CD4-positive, alpha-beta T cell treated with Interleukin-17A for 4 hours (primary cell): ENCODE measurements at regions not wholly inside any gene's neighbourhood (a gene's known extent, or its start where the extent isn't known, plus 50 kb on each side); places are given as distances from the start of the nearest gene placed in this dataset.

Source experiments
- DNase-seq: peaks from one replicate; pipeline ENCODE4 v3.0.0-alpha.2; 2020; ENCODE audit warnings: mixed read lengths

DNA sequence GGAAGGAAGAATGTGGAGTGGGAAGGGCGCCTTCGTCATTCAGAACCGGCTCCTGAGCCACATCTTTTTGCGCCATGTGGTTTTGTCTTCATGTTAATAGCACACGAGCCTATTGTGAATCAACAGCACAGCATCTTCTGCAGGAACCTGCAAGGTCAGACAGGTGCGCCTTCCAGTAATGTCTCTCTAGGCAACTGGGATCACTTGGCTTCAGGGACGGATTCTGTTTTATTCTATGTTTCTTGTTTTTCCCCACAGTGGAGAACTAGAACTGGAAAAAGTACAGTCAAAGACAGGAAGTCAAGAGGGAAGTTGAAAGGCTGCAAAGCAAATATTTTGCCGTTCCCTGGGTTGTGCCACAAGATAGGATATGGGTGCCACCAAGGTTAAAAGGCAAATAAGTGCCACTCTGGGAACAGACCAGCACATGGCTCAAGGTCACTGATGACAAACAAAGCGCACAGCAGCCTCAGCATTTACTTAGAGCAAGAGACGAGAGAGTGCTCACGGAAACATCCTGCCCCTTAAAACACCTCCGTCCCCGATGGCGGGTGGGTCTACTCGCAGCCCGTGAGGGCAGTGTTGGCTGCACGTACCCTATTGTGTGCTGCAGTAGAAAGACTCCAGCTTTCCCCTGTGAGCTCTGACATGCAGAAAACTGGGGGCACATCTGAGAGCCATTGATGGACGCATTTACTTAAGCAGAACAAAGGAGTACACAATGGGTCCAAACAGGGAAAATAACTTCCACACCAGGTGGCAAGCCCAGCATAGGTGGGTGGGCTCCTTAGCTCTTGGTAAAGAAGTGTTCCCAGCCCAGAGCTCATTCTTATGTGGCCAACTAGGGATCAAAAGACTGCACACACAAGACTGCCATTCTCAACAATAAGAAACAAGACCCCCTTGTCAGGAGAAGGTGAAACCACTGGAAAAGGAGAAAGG is 107.2 kb upstream of the PARD3B start:
- no peak for DNase-seq

DNA sequence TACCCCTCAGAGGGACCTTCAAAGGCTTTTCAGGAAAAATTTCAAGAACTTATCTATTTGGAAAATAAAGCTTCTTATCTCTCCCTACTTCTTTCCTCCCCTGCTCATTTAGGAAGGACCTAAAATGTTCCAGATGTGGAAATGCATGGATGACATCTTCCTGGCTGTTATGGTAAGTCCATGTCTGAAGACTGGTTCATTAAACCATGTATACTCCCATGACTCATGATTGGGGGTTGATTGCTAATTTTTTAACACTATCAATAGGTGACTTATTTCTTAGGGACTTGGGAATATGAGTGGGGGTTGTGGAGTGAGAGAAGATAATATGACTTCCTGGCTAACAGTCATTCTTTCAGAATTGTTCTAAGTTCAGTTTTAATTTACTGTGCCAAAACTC is 104.0 kb upstream of the PARD3B start:
- DNase-seq: no peak

DNA sequence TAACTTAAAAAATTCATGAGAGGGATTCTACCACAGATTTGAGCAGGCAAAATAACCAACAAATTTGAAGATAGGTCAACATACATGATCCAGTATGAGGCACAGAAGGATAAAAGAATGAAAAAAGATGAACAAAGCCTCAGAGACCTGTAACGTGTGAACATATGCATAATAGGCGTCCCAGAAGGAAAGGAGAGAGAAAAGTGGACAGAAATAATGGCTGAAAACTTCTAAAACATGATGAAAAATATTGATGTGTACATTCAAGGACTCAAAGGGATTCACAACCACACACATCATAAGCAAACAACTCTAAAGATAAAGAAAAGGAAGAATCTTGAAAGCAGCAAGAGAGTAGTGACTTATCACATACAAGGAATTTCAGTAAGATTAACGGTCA is 100.1 kb upstream of the PARD3B start:
- DNase-seq: no peak

DNA sequence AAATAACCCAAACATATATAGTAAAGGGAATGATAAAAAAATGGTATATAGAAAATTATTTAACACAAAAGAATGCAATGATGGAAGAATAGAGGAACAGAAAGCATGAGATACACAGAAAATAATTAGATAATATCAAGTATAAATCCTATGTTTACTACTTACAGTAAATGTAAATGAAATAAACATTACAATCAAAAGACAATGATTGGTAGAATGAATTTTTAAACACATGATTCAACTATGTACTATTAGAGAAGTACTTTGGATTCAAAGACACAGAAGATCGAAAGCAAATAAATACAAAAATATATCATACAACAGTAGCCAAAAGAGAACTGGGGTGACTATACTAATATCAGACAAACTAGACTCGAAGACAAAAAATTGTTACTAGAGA is 97.6 kb upstream of the PARD3B start:
- no peak for DNase-seq

- DNase-seq: no peak
Measured at GRCh38 chr2:204449977-204450376, 95.3 kb upstream of the PARD3B start.

- no peak for DNase-seq
Measured at GRCh38 chr2:204451766-204452165, 93.5 kb upstream of the PARD3B start.

GRCh38 chr2:204452464-204453023 is 92.7 kb upstream of the PARD3B start:
- DNase-seq: no peak

DNA sequence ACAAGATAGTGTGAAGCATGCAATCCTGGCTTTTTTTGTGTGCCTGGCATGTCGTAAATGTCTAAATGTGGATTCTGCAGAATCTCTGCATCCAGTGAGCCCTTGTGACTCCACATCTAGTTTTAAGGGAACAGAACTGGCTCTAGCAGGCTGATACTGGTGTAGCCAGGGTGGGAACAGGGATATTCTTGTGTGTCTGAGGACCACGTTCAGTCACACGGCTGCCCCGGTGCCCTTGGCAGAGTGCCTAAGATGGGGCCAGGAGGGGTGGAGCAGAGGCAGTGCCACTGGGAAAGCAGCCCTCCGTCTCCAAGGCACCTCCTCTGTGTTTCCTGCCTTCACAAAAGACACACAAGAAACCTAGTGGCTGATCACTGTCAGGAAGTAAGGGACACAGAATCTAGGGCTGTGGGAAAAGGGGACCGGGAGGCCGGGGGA is 91.5 kb upstream of the PARD3B start:
- DNase-seq: no peak

- DNase-seq: no peak
Measured at GRCh38 chr2:204454672-204455380, 90.4 kb upstream of the PARD3B start.

DNA sequence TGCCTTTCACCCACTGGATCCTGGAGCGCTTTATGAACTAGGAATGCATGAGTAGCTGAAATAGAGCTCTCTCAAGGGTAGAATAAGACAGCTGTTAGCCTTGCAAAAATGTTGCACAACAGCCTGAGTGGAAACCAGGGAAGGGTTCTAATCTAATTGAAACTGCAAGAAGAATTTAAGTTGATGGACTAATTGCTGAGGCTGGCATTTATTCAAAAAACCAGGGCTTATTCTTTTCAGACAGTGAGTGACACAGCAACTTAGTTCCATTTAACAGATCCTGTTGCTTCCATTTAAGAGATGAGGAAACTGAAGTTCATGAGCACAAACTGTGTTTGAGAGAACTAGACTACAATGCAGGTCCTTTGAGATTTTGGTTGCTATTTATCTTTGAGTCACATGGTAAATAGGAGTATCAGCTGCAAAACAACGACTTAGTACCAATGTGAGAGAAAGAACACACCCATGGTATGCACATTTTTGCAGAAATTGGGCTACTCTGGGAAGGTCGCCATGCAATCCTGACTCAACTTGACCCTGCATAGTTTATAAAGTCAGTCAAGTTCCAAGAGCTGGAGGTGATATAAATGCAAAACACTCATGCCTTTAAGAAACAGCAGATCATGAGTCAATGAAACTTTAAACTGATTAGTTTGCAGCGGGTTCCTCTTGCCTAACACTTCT is 76.4 kb upstream of the PARD3B start:
- no peak for DNase-seq

DNA sequence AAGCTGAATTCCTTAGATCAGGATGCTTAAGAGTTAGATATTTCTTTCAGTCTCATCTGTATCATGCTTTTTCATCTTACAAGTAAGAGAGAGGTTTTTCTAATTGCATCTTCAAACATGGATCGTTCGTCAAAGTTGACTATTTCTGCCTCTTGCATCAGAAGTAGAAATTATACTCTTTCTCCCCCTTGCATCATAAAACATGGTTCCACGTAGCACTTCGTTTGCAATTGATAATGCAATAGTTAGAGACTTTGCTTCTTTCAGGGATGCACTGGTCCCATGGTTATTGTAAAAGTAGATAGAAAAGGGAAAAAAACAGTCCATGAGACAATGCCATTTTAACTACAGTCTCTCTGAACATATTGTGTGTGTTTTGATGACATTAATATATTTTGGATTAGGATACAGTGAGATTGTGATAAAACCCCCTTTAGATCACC is 75.1 kb upstream of the PARD3B start:
- no peak for DNase-seq

- DNase-seq: no peak
Measured at GRCh38 chr2:204470621-204471196, 74.6 kb upstream of the PARD3B start.

- no peak for DNase-seq
Measured at GRCh38 chr2:204472375-204472774, 72.9 kb upstream of the PARD3B start.

- DNase-seq: no peak
Measured at GRCh38 chr2:204473224-204473623, 72.1 kb upstream of the PARD3B start.

DNA sequence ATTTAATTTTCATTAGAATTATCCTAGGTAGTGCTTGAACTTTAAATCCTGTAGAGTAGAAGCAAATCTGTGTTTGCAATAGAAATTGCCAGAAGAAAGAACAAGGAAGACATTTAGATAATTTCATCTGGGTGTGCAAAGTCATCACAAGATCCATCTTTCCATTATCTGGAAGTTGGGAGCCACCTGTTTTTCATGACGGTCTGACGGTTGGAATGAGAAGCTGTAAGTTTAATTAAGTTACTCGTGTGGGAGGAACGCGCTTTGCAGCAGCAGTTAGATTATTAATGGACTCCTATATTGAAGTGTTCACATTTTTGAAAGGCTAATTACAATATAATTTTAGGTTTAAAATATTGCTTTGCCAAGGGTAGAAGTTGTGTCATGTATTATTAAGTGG is 69.9 kb upstream of the PARD3B start:
- no peak for DNase-seq

DNA sequence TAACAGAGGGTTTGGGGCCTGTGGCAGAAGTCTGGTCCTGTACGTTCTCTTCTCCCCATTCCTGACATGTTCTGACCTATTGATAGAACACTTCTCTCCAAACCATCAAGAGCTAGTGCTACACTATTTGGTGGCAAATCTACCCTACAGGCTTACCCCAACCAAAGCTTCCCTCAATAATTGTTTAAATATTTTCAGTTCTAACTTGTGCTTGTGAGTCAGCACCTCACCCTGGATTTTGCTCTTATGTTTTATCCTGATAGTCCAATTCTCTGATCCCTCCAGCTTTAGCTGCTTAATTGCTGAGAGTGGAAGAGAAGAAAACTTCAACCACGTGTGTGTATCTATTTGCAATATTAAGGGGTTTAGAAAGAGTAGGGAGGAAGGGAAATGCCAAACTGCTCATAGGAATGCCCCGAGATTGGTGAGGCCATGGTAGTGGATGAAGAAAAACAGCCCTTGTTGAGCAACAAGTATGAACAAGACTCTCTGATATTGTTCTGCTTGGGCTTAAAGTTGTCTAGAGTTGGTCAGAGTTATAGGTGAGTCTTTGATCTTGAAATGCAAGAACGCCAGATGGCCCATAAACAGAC is 67.8 kb upstream of the PARD3B start:
- DNase-seq: no peak

DNA sequence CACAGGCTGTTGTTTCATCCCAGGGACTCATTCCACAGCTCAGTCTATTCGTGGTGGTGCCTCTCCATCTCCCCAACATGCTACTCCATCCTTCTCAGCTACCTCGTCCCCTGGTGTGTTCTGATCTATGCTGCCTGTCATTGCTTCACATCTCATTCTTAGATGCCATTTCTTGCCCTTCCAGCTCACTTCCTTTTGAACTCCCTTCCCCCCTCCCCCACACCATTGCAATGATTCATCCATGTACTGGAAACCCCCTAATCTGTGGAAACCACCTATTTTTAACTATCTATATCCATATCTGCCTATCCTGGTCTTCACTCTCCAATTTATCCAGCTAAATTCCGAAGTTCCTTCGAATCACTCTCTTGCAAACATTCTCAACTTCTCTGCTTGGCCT is 65.7 kb upstream of the PARD3B start:
- no peak for DNase-seq

- DNase-seq: no peak
Measured at GRCh38 chr2:204480676-204481075, 64.6 kb upstream of the PARD3B start.

GRCh38 chr2:204483608-204484081 is 61.6 kb upstream of the PARD3B start:
- DNase-seq: no peak

DNA sequence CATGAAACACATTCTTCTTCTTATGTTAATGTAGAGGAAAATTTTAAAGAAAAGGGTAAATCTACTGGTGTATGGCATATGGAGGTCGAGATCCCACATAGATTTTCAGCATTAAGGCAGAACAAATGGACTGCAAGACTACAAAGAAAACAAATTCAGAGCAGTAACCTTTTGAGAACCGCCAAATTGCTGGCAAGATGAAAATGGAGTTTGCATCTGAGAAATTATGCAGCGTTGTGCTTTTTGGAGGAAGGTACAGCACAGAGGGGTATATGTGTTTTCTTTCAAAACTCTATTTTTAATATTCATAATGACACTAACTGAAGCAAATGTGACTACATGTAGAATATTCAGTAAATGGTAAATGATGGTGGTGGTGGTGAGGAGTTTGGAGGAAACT is 59.0 kb upstream of the PARD3B start:
- DNase-seq: no peak

- DNase-seq: no peak
Measured at GRCh38 chr2:204486805-204487204, 58.5 kb upstream of the PARD3B start.
